ENCODE measurements at regions not wholly inside any gene's neighbourhood (a gene's known extent, or its start where the extent isn't known, plus 50 kb on each side); places are given as distances from the start of the nearest gene placed in this dataset.

- Histone ChIP-seq H3K36me3 (no peaks in the 10 kb centered on the region), H3F3A (ENCODE audit: low read depth) (no peaks in the 10 kb centered on the region), H3K9me3 (ENCODE audit: low read depth) (no peaks in the 10 kb centered on the region), H3K4me1 (no peaks in the 10 kb centered on the region), H3K4me2 (no peak overlapping the region), H3K4me3 (no peak overlapping the region), H2AFZ (replicated peaks) (peak overlapping the region; percentile 69), H3K27ac (no peak overlapping the region), H3K9ac (no peak overlapping the region), H3K27me3 (no peaks in the 10 kb centered on the region), H4K20me1 (ENCODE audit: low read depth) (no peaks in the 10 kb centered on the region), H3K79me2 (ENCODE audit: low read depth) (no peaks in the 10 kb centered on the region)
- Mint-ChIP-seq H3K9me3 (no peaks in the 10 kb centered on the region), H3K27ac (no peak overlapping the region), H3K36me3 (no peaks in the 10 kb centered on the region), H3K27me3 (ENCODE audit: insufficient read depth, low read depth) (peaks cover 2% of the 10 kb centered on the region), H3K4me3 (no peak overlapping the region), H3K4me1 (no peaks in the 10 kb centered on the region)
- TF ChIP-seq, protein P1, sequence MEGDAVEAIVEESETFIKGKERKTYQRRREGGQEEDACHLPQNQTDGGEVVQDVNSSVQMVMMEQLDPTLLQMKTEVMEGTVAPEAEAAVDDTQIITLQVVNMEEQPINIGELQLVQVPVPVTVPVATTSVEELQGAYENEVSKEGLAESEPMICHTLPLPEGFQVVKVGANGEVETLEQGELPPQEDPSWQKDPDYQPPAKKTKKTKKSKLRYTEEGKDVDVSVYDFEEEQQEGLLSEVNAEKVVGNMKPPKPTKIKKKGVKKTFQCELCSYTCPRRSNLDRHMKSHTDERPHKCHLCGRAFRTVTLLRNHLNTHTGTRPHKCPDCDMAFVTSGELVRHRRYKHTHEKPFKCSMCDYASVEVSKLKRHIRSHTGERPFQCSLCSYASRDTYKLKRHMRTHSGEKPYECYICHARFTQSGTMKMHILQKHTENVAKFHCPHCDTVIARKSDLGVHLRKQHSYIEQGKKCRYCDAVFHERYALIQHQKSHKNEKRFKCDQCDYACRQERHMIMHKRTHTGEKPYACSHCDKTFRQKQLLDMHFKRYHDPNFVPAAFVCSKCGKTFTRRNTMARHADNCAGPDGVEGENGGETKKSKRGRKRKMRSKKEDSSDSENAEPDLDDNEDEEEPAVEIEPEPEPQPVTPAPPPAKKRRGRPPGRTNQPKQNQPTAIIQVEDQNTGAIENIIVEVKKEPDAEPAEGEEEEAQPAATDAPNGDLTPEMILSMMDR (IDR thresholded peaks at IDR 0.05), result no peak
- no peak for TF ChIP-seq EZH2 (IDR thresholded peaks at IDR 0.05)
- TF ChIP-seq EZH2phosphoT487 (IDR thresholded peaks at IDR 0.05), result no peak
- no peak for DNase-seq (ENCODE audit: low spot score)
These were observed 218.8 kb downstream of the RAB11FIP4 start for GRCh38 chr17:31609996-31610910.

- H3K4me1 ChIP-seq, result no peaks in the 10 kb centered on the region
- H3K4me2 ChIP-seq, result no peak overlapping the region
- no peaks in the 10 kb centered on the region for H3K79me2 ChIP-seq (ENCODE audit: low read depth)
- H3K36me3 ChIP-seq, result no peaks in the 10 kb centered on the region
- no peaks in the 10 kb centered on the region for H3K36me3 Mint-ChIP-seq
- no peak overlapping the region for H3K27ac ChIP-seq
- no peaks in the 10 kb centered on the region for H3K9me3 ChIP-seq (ENCODE audit: low read depth)
- H3K27ac Mint-ChIP-seq, result no peak overlapping the region
- H3F3A ChIP-seq (ENCODE audit: low read depth), result no peaks in the 10 kb centered on the region
- H3K27me3 ChIP-seq, result no peaks in the 10 kb centered on the region
- H3K4me1 Mint-ChIP-seq, result no peaks in the 10 kb centered on the region
- H3K9ac ChIP-seq, result no peak overlapping the region
- H3K27me3 Mint-ChIP-seq (ENCODE audit: insufficient read depth, low read depth), result peaks cover 2% of the 10 kb centered on the region
- TF ChIP-seq EZH2 (IDR thresholded peaks at IDR 0.05), result no peak
- TF ChIP-seq EZH2phosphoT487 (IDR thresholded peaks at IDR 0.05), result no peak
- TF ChIP-seq, protein P1 (IDR thresholded peaks at IDR 0.05), result no peak
- DNase-seq (ENCODE audit: low spot score), result no peak
- no peaks in the 10 kb centered on the region for H3K9me3 Mint-ChIP-seq
- H2AFZ ChIP-seq (replicated peaks), result no peak overlapping the region
- no peaks in the 10 kb centered on the region for H4K20me1 ChIP-seq (ENCODE audit: low read depth)
- no peak overlapping the region for H3K4me3 Mint-ChIP-seq
- H3K4me3 ChIP-seq, result no peak overlapping the region
These were observed 217.9 kb downstream of the RAB11FIP4 start for GRCh38 chr17:31609331-31609730.

DNA sequence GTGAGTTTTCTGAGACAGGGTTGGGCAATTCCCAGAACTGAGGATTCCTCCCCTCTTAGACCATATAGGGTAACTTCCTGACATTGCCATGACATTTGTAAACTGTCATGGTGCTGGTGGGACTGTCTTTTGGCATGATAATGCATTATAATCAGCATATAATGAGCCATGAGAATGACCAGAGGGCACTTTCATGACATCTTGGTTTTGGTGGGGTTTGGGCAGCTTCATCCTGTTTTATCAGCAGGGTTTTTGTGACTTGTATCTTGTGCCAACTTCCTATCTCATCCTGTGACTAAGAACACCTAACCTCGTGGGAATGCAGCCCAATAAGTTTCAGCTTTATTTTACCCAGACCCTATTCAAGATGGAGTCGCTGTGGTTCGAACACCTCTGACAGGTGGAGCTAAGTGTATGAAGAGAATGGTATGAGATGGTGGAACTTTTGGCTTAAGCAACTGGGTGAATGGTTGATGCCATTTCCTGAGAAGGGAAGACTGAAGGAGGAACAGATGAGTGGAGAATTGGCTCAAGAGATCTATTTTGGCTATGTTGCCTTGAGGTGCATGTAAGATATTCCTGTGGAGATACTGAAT lies 217.3 kb downstream of the RAB11FIP4 start:
- Histone ChIP-seq H3K4me1 (no peaks in the 10 kb centered on the region), H2AFZ (replicated peaks) (no peak overlapping the region), H3K36me3 (no peaks in the 10 kb centered on the region), H3K27ac (no peak overlapping the region), H3K9me3 (ENCODE audit: low read depth) (no peaks in the 10 kb centered on the region), H3K4me3 (no peak overlapping the region), H3K27me3 (no peaks in the 10 kb centered on the region), H3K4me2 (no peak overlapping the region), H4K20me1 (ENCODE audit: low read depth) (no peaks in the 10 kb centered on the region), H3K9ac (no peak overlapping the region), H3K79me2 (ENCODE audit: low read depth) (no peaks in the 10 kb centered on the region), H3F3A (ENCODE audit: low read depth) (no peaks in the 10 kb centered on the region)
- H3K27me3 Mint-ChIP-seq (ENCODE audit: insufficient read depth, low read depth), result peaks cover 2% of the 10 kb centered on the region
- no peak for DNase-seq (ENCODE audit: low spot score)
- H3K4me3 Mint-ChIP-seq, result no peak overlapping the region
- no peaks in the 10 kb centered on the region for H3K36me3 Mint-ChIP-seq
- no peaks in the 10 kb centered on the region for H3K9me3 Mint-ChIP-seq
- no peak overlapping the region for H3K27ac Mint-ChIP-seq
- TF ChIP-seq, protein P1 (IDR thresholded peaks at IDR 0.05), result no peak
- no peak for TF ChIP-seq EZH2phosphoT487 (IDR thresholded peaks at IDR 0.05)
- TF ChIP-seq EZH2 (IDR thresholded peaks at IDR 0.05), result no peak
- no peaks in the 10 kb centered on the region for H3K4me1 Mint-ChIP-seq
